Mucosa of gallbladder (tissue), 1 donor: ENCODE measurements at regions not wholly inside any gene's neighbourhood (a gene's known extent, or its start where the extent isn't known, plus 50 kb on each side); places are given as distances from the start of the nearest gene placed in this dataset.

Experiments
- DNase-seq: peaks from one replicate; pipeline ENCODE4 v3.0.0-alpha.2; 2020; ENCODE audit warnings: low spot score
- donor health status: DM: no; HTN: no; CAD: no.

- DNase-seq, result no peak
These were observed 898.8 kb downstream of the NTRK3 start for GRCh38 chr15:87357637-87358313.

DNA sequence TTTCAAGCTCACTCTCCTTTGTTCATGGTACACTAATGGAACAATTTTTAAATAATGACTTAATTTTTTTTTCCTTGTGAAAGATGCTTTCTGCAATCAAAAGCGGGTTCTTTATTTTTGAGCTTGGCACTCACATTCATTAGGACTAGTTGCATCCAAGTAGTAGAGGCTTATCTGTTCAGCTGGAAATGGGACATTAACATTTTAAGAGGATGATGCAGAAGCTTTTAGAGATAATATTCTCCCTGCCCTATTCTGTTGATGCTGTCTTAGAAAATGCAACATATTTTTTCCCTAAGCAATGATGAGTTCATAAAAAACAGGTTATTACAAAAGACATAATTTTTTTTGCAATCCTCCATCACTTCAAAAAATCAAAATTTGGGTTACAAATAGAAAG is 900.6 kb downstream of the NTRK3 start:
- DNase-seq, result no peak

GRCh38 chr15:87354661-87355410 is 901.7 kb downstream of the NTRK3 start:
- no peak for DNase-seq

DNA sequence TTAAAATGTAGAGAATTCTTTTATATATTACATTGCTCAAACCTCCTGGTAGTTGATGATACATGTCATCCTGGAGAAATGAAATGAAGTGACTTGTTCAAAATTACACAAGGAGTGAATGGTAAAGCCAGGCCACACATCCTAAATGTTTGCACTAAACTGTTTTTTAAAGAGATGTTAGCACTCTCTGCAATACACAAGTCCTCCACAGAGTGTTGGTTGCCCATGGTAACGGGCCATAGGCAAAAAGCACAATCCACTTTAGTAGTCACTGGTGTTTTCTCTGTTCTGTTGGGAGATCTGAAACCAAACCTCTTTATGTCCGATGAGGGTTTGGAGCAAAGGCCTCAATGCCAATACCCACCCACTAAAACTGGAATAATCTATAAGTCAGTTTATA is 907.4 kb downstream of the NTRK3 start:
- DNase-seq, result no peak

DNA sequence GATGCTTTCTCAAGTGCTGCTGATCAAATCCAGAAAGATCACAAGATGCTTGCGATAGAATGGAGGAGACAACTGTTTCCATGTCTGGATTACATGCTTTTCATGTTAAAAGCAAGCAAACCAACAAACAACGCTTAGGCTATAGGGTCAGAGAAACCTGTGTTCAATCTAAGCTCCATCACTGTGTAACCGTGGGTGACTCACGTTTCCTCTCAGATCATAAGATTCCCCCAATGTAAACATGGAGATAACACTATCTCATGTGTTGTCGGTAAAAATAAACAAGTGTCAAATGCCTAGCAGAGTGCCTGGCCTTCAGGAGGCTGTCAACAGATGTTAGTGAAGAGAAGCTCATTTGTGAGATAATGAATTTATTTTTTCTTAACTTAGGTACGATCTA is 907.8 kb downstream of the NTRK3 start:
- DNase-seq, result no peak

- DNase-seq, result no peak
These were observed 908.6 kb downstream of the NTRK3 start for GRCh38 chr15:87347806-87348515.

GRCh38 chr15:87345961-87346360 is 910.6 kb downstream of the NTRK3 start:
- DNase-seq, result no peak

DNA sequence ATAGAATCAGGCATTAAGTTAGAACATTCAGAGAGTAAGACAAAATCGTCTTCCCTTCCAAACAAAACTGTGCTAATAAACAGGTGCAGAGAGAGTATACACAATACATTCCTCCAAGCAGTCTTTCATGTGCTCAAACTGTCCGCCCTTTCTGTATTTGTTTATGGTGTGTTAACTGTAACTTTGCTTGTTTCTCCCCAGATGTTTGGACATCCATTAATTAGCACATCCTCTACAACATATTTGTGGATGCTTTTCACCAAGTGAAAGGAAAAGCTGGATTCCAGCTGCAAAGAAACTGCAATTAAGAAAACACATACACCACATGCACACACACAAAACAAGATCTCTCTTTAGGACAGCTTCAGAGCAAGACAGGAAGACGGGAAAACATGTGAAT is 912.6 kb downstream of the NTRK3 start:
- no peak for DNase-seq

GRCh38 chr15:87340370-87340769 is 916.2 kb downstream of the NTRK3 start:
- no peak for DNase-seq

GRCh38 chr15:87326269-87326668 is 930.3 kb downstream of the NTRK3 start:
- DNase-seq, result no peak

DNA sequence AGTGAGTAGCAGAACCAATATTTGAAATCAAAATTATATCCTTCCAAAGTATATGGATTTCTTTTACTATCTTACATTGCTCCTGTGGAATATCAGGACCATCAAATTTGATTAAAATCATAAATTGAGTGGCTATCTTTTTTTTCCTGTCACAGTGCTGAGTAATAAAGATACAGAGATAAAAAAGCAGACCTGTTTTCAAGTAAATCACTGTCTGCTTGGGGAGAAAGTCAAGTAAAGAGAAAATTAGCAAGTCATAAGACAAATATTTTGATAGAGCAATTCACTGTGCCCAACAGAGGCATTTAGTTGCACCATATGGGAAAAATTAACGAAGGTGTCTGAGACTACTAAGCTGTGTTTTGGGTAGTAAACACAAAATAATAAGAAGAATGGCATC is 933.7 kb downstream of the NTRK3 start:
- no peak for DNase-seq

- no peak for DNase-seq
These were observed 934.3 kb downstream of the NTRK3 start for GRCh38 chr15:87322265-87322664.

GRCh38 chr15:87317900-87318299 is 938.6 kb downstream of the NTRK3 start:
- DNase-seq, result no peak

DNA sequence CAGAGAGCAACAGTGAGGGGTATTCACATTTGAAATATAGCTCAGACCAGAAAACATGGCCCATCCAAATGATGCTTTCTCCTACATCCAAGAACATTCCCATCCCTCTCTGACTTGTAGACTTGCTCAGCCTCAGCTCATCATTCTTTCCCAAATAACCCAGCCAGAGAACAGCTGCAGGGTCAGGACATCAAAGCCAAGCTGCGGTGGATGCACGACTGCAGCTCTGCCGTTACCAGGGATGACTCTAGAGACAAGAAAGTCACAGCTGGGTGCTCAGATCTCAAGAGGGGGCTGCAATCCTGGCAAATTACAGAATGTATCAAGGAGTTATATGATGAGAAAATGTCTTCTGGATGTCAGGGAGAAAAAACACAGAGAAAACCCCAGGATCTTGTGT is 944.3 kb downstream of the NTRK3 start:
- DNase-seq, result no peak

GRCh38 chr15:87300146-87300545 is 956.4 kb downstream of the NTRK3 start:
- DNase-seq, result no peak

- DNase-seq, result no peak
These were observed 961.7 kb downstream of the NTRK3 start for GRCh38 chr15:87294854-87295253.

DNA sequence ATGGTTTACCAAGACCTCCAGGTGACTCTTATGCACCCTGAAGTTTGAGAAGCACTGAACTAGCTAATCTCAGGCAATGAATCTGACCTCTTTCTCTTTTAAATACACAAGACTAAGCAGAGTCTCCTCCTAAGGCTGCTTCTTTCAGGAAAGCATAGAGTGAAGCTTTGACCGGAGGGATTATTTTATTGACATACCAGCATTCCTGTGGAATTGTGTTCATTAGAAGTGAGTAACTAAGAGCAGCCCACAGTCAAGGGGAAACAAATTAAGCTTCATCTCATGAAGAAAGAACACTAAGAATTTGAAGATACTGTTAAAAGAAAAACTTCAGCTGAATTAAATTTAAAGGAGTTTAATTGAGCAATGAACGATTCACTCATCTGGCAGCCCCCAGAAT is 963.5 kb downstream of the NTRK3 start:
- DNase-seq, result no peak

DNA sequence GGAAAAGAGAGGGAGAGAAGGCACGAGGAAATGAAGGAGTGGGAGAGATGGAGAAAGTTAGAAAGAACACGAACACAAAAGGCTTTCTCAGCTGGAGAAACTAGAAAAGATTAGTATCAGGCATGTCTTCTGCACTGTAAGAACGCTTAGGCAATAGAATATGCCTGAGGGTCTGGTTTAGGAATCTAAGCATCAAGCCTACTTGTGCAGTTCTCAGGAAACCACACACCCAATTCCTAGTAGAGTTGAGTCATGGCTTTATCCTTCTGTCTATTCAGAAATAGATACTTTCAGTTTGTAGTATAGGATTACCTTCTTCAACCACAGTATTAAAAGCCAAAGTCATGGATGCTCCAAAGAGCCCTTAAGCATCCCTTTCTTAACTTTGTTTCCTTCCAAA is 969.4 kb downstream of the NTRK3 start:
- no peak for DNase-seq

DNA sequence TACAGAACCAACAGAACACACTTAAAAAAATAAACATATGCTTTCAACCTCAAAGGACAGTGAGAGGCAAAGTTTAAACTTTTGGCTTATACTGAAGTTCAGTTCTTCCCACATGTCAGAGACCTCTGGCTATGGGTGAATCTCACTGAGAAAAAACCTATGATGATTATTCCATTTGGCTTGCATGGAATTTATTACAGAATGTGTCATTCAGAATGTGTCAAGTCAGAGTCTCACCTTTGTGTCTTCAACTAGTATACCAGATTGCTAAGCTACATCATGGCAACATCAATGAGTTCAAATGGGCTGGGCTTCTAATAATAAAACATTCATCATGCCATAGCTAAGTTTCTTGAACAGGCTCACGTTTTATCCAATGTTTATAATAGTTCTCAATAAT is 987.0 kb downstream of the NTRK3 start:
- no peak for DNase-seq

DNA sequence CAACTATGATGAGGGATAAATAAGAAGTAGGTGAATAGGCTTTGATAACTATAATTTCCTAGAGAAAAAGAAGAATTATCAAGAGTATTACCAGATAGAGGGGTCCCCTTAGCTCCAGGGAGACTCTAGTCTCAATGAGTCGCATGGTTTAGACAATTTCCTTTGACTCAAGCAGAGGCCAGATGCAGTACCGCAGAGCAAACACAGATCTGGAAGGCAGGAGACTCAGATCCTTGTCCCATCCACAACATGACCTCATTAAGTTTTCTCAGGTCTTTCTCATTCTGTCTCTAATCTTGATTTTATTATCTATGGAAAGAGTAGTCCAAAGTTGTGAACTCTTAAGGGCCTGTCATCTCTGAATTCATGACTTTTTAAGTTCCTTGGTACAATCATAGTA is 987.9 kb downstream of the NTRK3 start:
- no peak for DNase-seq

- no peak for DNase-seq
These were observed 988.7 kb downstream of the NTRK3 start for GRCh38 chr15:87267798-87268197.

DNA sequence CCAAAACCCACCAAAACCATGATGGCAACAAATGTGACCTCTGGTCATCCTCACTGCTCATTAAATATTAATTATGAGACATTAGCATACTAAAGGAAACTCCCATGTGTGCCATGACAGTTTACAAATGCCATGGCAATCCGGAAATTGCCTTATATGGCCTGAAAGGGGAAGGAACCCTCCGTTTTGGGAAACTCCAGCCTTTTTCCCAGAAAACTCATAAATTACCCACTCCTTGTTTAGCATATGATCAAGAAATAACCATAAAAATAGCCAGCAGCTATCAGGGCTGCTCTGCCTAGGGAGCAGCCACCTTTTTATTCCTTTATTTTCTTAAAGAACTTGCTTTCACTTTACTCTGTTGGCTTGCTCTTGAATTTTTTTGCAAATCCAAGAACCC is 992.7 kb downstream of the NTRK3 start:
- DNase-seq, result no peak

GRCh38 chr15:87263296-87263695 is 993.2 kb downstream of the NTRK3 start:
- no peak for DNase-seq
